ENCODE measurements at regions not wholly inside any gene's neighbourhood (a gene's known extent, or its start where the extent isn't known, plus 50 kb on each side); places are given as distances from the start of the nearest gene placed in this dataset.

DNA sequence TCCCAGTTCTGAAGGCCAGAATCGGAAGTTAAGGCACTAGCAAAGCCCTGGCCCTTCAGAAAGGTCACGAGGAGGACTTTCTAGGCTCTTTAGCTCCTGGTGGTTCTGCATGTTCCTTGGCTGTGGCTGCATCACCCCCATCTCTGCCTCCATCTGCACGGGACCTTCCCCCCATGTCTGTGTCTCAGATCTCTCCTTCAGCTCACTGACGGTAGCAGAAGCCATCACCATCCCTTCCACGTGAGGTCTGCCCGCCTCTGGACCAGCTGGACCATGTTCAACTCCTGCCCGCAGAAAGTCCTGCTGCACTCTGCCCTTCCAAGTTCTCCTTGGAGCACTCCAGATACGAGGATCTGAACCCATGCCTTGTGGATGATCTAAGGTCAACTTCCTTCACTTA lies 242.9 kb upstream of the IRX1 start:
- no peak for TF ChIP-seq RFX5 (IDR thresholded peaks at IDR 0.05; ENCODE audit: low read depth, low read length)
- TF ChIP-seq, protein P1, sequence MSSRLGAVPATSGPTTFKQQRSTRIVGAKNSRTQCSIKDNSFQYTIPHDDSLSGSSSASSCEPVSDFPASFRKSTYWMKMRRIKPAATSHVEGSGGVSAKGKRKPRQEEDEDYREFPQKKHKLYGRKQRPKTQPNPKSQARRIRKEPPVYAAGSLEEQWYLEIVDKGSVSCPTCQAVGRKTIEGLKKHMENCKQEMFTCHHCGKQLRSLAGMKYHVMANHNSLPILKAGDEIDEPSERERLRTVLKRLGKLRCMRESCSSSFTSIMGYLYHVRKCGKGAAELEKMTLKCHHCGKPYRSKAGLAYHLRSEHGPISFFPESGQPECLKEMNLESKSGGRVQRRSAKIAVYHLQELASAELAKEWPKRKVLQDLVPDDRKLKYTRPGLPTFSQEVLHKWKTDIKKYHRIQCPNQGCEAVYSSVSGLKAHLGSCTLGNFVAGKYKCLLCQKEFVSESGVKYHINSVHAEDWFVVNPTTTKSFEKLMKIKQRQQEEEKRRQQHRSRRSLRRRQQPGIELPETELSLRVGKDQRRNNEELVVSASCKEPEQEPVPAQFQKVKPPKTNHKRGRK (tag; IDR thresholded peaks at IDR 0.05): no peak
- TF ChIP-seq POLR2A (conservative IDR thresholded peaks at IDR 0.05): no peak
- TF ChIP-seq CBX2 (IDR thresholded peaks at IDR 0.05; ENCODE audit: insufficient read depth, low read length, poor library complexity, severe bottlenecking): no peak
- TF ChIP-seq, protein P2, sequence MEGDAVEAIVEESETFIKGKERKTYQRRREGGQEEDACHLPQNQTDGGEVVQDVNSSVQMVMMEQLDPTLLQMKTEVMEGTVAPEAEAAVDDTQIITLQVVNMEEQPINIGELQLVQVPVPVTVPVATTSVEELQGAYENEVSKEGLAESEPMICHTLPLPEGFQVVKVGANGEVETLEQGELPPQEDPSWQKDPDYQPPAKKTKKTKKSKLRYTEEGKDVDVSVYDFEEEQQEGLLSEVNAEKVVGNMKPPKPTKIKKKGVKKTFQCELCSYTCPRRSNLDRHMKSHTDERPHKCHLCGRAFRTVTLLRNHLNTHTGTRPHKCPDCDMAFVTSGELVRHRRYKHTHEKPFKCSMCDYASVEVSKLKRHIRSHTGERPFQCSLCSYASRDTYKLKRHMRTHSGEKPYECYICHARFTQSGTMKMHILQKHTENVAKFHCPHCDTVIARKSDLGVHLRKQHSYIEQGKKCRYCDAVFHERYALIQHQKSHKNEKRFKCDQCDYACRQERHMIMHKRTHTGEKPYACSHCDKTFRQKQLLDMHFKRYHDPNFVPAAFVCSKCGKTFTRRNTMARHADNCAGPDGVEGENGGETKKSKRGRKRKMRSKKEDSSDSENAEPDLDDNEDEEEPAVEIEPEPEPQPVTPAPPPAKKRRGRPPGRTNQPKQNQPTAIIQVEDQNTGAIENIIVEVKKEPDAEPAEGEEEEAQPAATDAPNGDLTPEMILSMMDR (IDR thresholded peaks at IDR 0.05 in 2 of 3, conservative IDR thresholded peaks at IDR 0.05 in 1 of 3; ENCODE audit: insufficient read depth in 2 of 3, low read depth in 1 of 3, low read length in 3 of 3): no peak
- no peak for TF ChIP-seq XRCC5 (IDR thresholded peaks at IDR 0.05; ENCODE audit: low read depth, low read length)
- TF ChIP-seq, protein P3, sequence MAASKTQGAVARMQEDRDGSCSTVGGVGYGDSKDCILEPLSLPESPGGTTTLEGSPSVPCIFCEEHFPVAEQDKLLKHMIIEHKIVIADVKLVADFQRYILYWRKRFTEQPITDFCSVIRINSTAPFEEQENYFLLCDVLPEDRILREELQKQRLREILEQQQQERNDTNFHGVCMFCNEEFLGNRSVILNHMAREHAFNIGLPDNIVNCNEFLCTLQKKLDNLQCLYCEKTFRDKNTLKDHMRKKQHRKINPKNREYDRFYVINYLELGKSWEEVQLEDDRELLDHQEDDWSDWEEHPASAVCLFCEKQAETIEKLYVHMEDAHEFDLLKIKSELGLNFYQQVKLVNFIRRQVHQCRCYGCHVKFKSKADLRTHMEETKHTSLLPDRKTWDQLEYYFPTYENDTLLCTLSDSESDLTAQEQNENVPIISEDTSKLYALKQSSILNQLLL (CRISPR knock-in tag; IDR thresholded peaks at IDR 0.05; ENCODE audit: borderline replicate concordance): no peak
- TF ChIP-seq MAZ (CRISPR knock-in tag; conservative IDR thresholded peaks at IDR 0.05 in 1 of 2, IDR thresholded peaks at IDR 0.05 in 1 of 2): no peak
- no peak for TF ChIP-seq NR2C1 (IDR thresholded peaks at IDR 0.05)
- no peak for TF ChIP-seq NR2C1 (tag; IDR thresholded peaks at IDR 0.05)
- no peak for TF ChIP-seq RCOR1 (IDR thresholded peaks at IDR 0.05; ENCODE audit: borderline replicate concordance in 1 of 2, low read depth in 2 of 2, low read length in 2 of 2)
- no peak for TF ChIP-seq ZZZ3 (IDR thresholded peaks at IDR 0.05)
- TF ChIP-seq, protein P4, sequence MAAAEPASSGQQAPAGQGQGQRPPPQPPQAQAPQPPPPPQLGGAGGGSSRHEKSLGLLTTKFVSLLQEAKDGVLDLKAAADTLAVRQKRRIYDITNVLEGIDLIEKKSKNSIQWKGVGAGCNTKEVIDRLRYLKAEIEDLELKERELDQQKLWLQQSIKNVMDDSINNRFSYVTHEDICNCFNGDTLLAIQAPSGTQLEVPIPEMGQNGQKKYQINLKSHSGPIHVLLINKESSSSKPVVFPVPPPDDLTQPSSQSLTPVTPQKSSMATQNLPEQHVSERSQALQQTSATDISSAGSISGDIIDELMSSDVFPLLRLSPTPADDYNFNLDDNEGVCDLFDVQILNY (CRISPR knock-in tag; IDR thresholded peaks at IDR 0.05): no peak
- no peak for TF ChIP-seq TEAD4 (IDR thresholded peaks at IDR 0.05; ENCODE audit: low read length)
- TF ChIP-seq TEAD4 (CRISPR knock-in tag; IDR thresholded peaks at IDR 0.05; ENCODE audit: borderline replicate concordance): no peak
